GM23248 (cell line): ENCODE measurements at regions not wholly inside any gene's neighbourhood (a gene's known extent, or its start where the extent isn't known, plus 50 kb on each side); places are given as distances from the start of the nearest gene placed in this dataset.

Source experiments
- DNase-seq: peaks from one replicate; pipeline ENCODE4 v3.0.0-alpha.2; 2015
- H2AFZ ChIP-seq: fragments of 200-600 bp; sonication (generic); 2 replicates; pipeline ENCODE4 v1.6.1; 2016; ENCODE audit warnings: antibody characterized with exemption
- H3F3A ChIP-seq: fragments of 200-600 bp; sonication (generic); 2 replicates; pipeline ENCODE4 v1.6.1; 2016; ENCODE audit warnings: mild to moderate bottlenecking, antibody characterized with exemption, mixed run types; ENCODE audit not compliant: insufficient read depth
- H3K27ac ChIP-seq: fragments of 200-600 bp; sonication (generic); 2 replicates; pipeline ENCODE4 v1.5.1; 2016; ENCODE audit warnings: mild to moderate bottlenecking
- H3K27me3 ChIP-seq: fragments of 200-600 bp; sonication (generic); replicated peaks from 2 replicates; pipeline ENCODE4 v1.6.1; 2016; ENCODE audit warnings: mild to moderate bottlenecking; ENCODE audit not compliant: insufficient read depth
- H3K36me3 ChIP-seq: fragments of 200-600 bp; sonication (generic); 2 replicates; pipeline ENCODE4 v1.6.1; 2016; ENCODE audit warnings: low read depth, mild to moderate bottlenecking
- H3K4me1 ChIP-seq: fragments of 200-600 bp; sonication (generic); 2 replicates; pipeline ENCODE4 v1.6.1; 2016; ENCODE audit warnings: mild to moderate bottlenecking; ENCODE audit not compliant: insufficient read depth
- H3K4me2 ChIP-seq: fragments of 200-600 bp; sonication (generic); one replicate; pipeline ENCODE4 v1.6.1; 2016; ENCODE audit warnings: mild to moderate bottlenecking; ENCODE audit not compliant: unreplicated experiment
- H3K4me3 ChIP-seq: fragments of 200-600 bp; sonication (generic); 2 replicates; pipeline ENCODE4 v1.5.1; 2016; ENCODE audit warnings: mild to moderate bottlenecking
- H3K79me2 ChIP-seq: fragments of 200-600 bp; sonication (generic); 2 replicates; pipeline ENCODE4 v1.6.1; 2016; ENCODE audit warnings: mild to moderate bottlenecking; ENCODE audit not compliant: insufficient read depth
- H3K9ac ChIP-seq: fragments of 200-600 bp; sonication (generic); 2 replicates; pipeline ENCODE4 v1.6.1; 2016; ENCODE audit warnings: mild to moderate bottlenecking
- H3K9me2 ChIP-seq: fragments of 200-600 bp; sonication (generic); 2 replicates; pipeline ENCODE4 v1.6.1; 2016; ENCODE audit warnings: mixed run types, mild to moderate bottlenecking, moderate library complexity; ENCODE audit not compliant: insufficient read depth
- H3K9me3 ChIP-seq: fragments of 200-600 bp; sonication (generic); one replicate; pipeline ENCODE4 v1.6.1; 2017; ENCODE audit warnings: low read depth
- H4K20me1 ChIP-seq: fragments of 200-600 bp; sonication (generic); 2 replicates; pipeline ENCODE4 v1.6.0; 2016; ENCODE audit not compliant: insufficient read depth
- EZH2 ChIP-seq: fragments of 200-600 bp; sonication (generic); IDR thresholded peaks from 2 replicates; pipeline ENCODE4 v1.6.1; 2018; ENCODE audit warnings: antibody characterized with exemption, mild to moderate bottlenecking; ENCODE audit not compliant: insufficient read depth, poor library complexity, severe bottlenecking
- EZH2phosphoT487 ChIP-seq: fragments of 200-600 bp; sonication (generic); IDR thresholded peaks from 2 replicates; pipeline ENCODE4 v1.6.1; 2018; ENCODE audit warnings: antibody characterized with exemption, moderate library complexity, mild to moderate bottlenecking, low read depth; ENCODE audit not compliant: insufficient read depth
- WGBS, 2 experiments: methylation state at CpG; one replicate each; pipeline ENCODE4 v1.1.6; 2015 to 2017; ENCODE audit warnings: low lambda C conversion rate in 2 of 2, low coverage in 1 of 2; ENCODE audit errors: missing lambda C conversion rate in 2 of 2; 5-methylcytosine and 5-hydroxymethylcytosine counted together
- in situ Hi-C: fragments of 300-500 bp; cut with MboI; formaldehyde crosslinking; loops from 2 replicates; pipeline ENCODE4 v1.15.0; 2020

- no peaks in the 10 kb centered on the region for H3K27me3 ChIP-seq
These were observed 1428.0 kb upstream of the LRRTM3 start for GRCh38 chr10:65497837-65498236.

GRCh38 chr10:65500716-65501115 lies 1425.1 kb upstream of the LRRTM3 start:
- no peak overlapping the region for H3K9ac ChIP-seq
- no peak overlapping the region for H3K4me3 ChIP-seq
- no peak for DNase-seq
- no peaks in the 10 kb centered on the region for H3F3A ChIP-seq
- no peaks in the 10 kb centered on the region for H3K79me2 ChIP-seq
- H3K4me1 ChIP-seq = no peaks in the 10 kb centered on the region
- H3K9me2 ChIP-seq = no peaks in the 10 kb centered on the region
- H4K20me1 ChIP-seq = no peaks in the 10 kb centered on the region
- no peaks in the 10 kb centered on the region for H3K9me3 ChIP-seq
- H3K36me3 ChIP-seq = no peaks in the 10 kb centered on the region
- in situ Hi-C loops = no loop called here
- H3K27ac ChIP-seq = no peak overlapping the region
- H3K27me3 ChIP-seq = no peaks in the 10 kb centered on the region
- TF ChIP-seq EZH2 (no peak), EZH2phosphoT487 (no peak)
- no peak overlapping the region for H2AFZ ChIP-seq
- H3K4me2 ChIP-seq = no peak overlapping the region
- WGBS, 2 experiments = 5 to 10% methylated on average over 1 of the region's 1 CpG

More at GRCh38 chr10:65497837-65498236, 1428.0 kb upstream of the LRRTM3 start:
- no peaks in the 10 kb centered on the region for H3K9me2 ChIP-seq
- no peak for DNase-seq
- no peaks in the 10 kb centered on the region for H3K9me3 ChIP-seq
- no peak overlapping the region for H3K9ac ChIP-seq
- no peak overlapping the region for H3K4me2 ChIP-seq
- H3K27ac ChIP-seq = no peak overlapping the region
- TF ChIP-seq EZH2 (no peak), EZH2phosphoT487 (no peak)
- no peak overlapping the region for H3K4me3 ChIP-seq
- no peaks in the 10 kb centered on the region for H3F3A ChIP-seq
- in situ Hi-C loops = no loop called here
- H2AFZ ChIP-seq = no peak overlapping the region
- no peaks in the 10 kb centered on the region for H3K79me2 ChIP-seq
- no peaks in the 10 kb centered on the region for H4K20me1 ChIP-seq
- no peaks in the 10 kb centered on the region for H3K4me1 ChIP-seq
- H3K36me3 ChIP-seq = no peaks in the 10 kb centered on the region

GRCh38 chr10:65501259-65501658 lies 1424.6 kb upstream of the LRRTM3 start:
- Histone ChIP-seq H3K9ac (no peak overlapping the region), H3K4me2 (no peak overlapping the region), H2AFZ (no peak overlapping the region), H3K9me3 (no peaks in the 10 kb centered on the region), H3K27me3 (no peaks in the 10 kb centered on the region), H3K4me1 (no peaks in the 10 kb centered on the region), H3F3A (no peaks in the 10 kb centered on the region), H3K27ac (no peak overlapping the region), H4K20me1 (no peaks in the 10 kb centered on the region), H3K4me3 (no peak overlapping the region), H3K79me2 (no peaks in the 10 kb centered on the region), H3K36me3 (no peaks in the 10 kb centered on the region), H3K9me2 (no peaks in the 10 kb centered on the region)
- WGBS, 2 experiments = 40 to 58% methylated on average over 3 of the region's 3 CpGs
- no peak for DNase-seq
- in situ Hi-C loops = no loop called here
- TF ChIP-seq EZH2phosphoT487 = no peak
- TF ChIP-seq EZH2 = no peak

- Histone ChIP-seq H3K9me3 (no peaks in the 10 kb centered on the region), H3K9me2 (no peaks in the 10 kb centered on the region), H3K4me3 (no peak overlapping the region), H3K9ac (no peak overlapping the region), H3K36me3 (no peaks in the 10 kb centered on the region), H3K27ac (no peak overlapping the region), H3K27me3 (no peaks in the 10 kb centered on the region), H3F3A (no peaks in the 10 kb centered on the region), H2AFZ (no peak overlapping the region), H3K4me2 (no peak overlapping the region), H3K79me2 (no peaks in the 10 kb centered on the region), H3K4me1 (no peaks in the 10 kb centered on the region), H4K20me1 (no peaks in the 10 kb centered on the region)
- 16 to 22% methylated on average over 4 of the region's 4 CpGs for WGBS, 2 experiments
- no peak for TF ChIP-seq EZH2
- TF ChIP-seq EZH2phosphoT487 = no peak
- no peak for DNase-seq
- in situ Hi-C loops = no loop called here
These were observed 1407.5 kb upstream of the LRRTM3 start for GRCh38 chr10:65518379-65518778.

GRCh38 chr10:65528986-65529385 lies 1396.8 kb upstream of the LRRTM3 start:
- H3K79me2 ChIP-seq = no peaks in the 10 kb centered on the region
- no peaks in the 10 kb centered on the region for H3K4me1 ChIP-seq
- no peaks in the 10 kb centered on the region for H3K9me3 ChIP-seq
- H3K27ac ChIP-seq = no peak overlapping the region
- no peak for TF ChIP-seq EZH2phosphoT487
- TF ChIP-seq EZH2 = no peak
- no peak for DNase-seq
- H3F3A ChIP-seq = no peaks in the 10 kb centered on the region
- H2AFZ ChIP-seq = no peak overlapping the region
- H3K4me3 ChIP-seq = no peak overlapping the region
- no peak overlapping the region for H3K9ac ChIP-seq
- H3K27me3 ChIP-seq = no peaks in the 10 kb centered on the region
- H3K9me2 ChIP-seq = no peaks in the 10 kb centered on the region
- in situ Hi-C loops = no loop called here
- WGBS, 2 experiments = 0 to 3% methylated on average over 1 of the region's 1 CpG
- H3K4me2 ChIP-seq = no peak overlapping the region
- no peaks in the 10 kb centered on the region for H4K20me1 ChIP-seq
- H3K36me3 ChIP-seq = no peaks in the 10 kb centered on the region
